Endothelial cell (in vitro differentiated cells): ENCODE measurements at regions not wholly inside any gene's neighbourhood (a gene's known extent, or its start where the extent isn't known, plus 50 kb on each side); places are given as distances from the start of the nearest gene placed in this dataset.

Experiments used
- DNase-seq: peaks from one replicate; pipeline ENCODE4 v3.0.0; 2021; ENCODE audit warnings: low spot score
- H3K27ac Mint-ChIP-seq: one replicate; pipeline ENCODE4 v1.8.0; 2021; ENCODE audit warnings: mixed read lengths, inconsistent platforms; ENCODE audit not compliant: unreplicated experiment
- H3K27me3 Mint-ChIP-seq: one replicate; pipeline ENCODE4 v1.8.0; 2021; ENCODE audit warnings: mild to moderate bottlenecking, moderate library complexity, mixed read lengths, inconsistent platforms; ENCODE audit not compliant: unreplicated experiment
- H3K36me3 Mint-ChIP-seq: one replicate; pipeline ENCODE4 v1.8.0; 2021; ENCODE audit warnings: mild to moderate bottlenecking, low read depth, mixed read lengths, inconsistent platforms; ENCODE audit not compliant: unreplicated experiment
- H3K4me1 Mint-ChIP-seq: one replicate; pipeline ENCODE4 v1.8.0; 2021; ENCODE audit warnings: mild to moderate bottlenecking, mixed read lengths, inconsistent platforms; ENCODE audit not compliant: unreplicated experiment
- H3K4me3 Mint-ChIP-seq: one replicate; pipeline ENCODE4 v1.8.0; 2021; ENCODE audit warnings: mild to moderate bottlenecking, mixed read lengths, inconsistent platforms; ENCODE audit not compliant: unreplicated experiment
- H3K9me3 Mint-ChIP-seq: one replicate; pipeline ENCODE4 v1.8.0; 2021; ENCODE audit warnings: mixed read lengths, inconsistent platforms; ENCODE audit not compliant: unreplicated experiment
- CTCF ChIP-seq: fragments of 200-600 bp; sonication (generic); IDR thresholded peaks from one replicate; pipeline ENCODE4 v1.5.0; 2021; ENCODE audit warnings: antibody characterized with exemption; ENCODE audit not compliant: unreplicated experiment

- no peak overlapping the region for H3K27ac Mint-ChIP-seq
- no peak overlapping the region for H3K4me3 Mint-ChIP-seq
- H3K9me3 Mint-ChIP-seq: no peaks in the 10 kb centered on the region
- no peak for DNase-seq
- no peaks in the 10 kb centered on the region for H3K36me3 Mint-ChIP-seq
- no peak for TF ChIP-seq CTCF
- H3K4me1 Mint-ChIP-seq: no peaks in the 10 kb centered on the region
- peaks cover 1% of the 10 kb centered on the region for H3K27me3 Mint-ChIP-seq
Measured at GRCh38 chr20:40813708-40814630, 124.9 kb upstream of the MAFB start.

GRCh38 chr20:40814631-40814960, 125.6 kb upstream of the MAFB start:
- Mint-ChIP-seq H3K4me3 (no peak overlapping the region), H3K36me3 (no peaks in the 10 kb centered on the region), H3K27ac (no peak overlapping the region), H3K9me3 (no peaks in the 10 kb centered on the region), H3K27me3 (peaks cover 1% of the 10 kb centered on the region), H3K4me1 (no peaks in the 10 kb centered on the region)
- TF ChIP-seq CTCF: no peak
- DNase-seq: no peak

GRCh38 chr20:40815156-40816038, 126.4 kb upstream of the MAFB start:
- H3K27me3 Mint-ChIP-seq: peaks cover 2% of the 10 kb centered on the region
- H3K36me3 Mint-ChIP-seq: no peaks in the 10 kb centered on the region
- no peak for DNase-seq
- H3K27ac Mint-ChIP-seq: no peak overlapping the region
- H3K4me1 Mint-ChIP-seq: no peaks in the 10 kb centered on the region
- TF ChIP-seq CTCF: no peak
- H3K4me3 Mint-ChIP-seq: no peak overlapping the region
- no peaks in the 10 kb centered on the region for H3K9me3 Mint-ChIP-seq

- Mint-ChIP-seq H3K4me3 (no peak overlapping the region), H3K36me3 (no peaks in the 10 kb centered on the region), H3K27ac (no peak overlapping the region), H3K9me3 (no peaks in the 10 kb centered on the region), H3K4me1 (no peaks in the 10 kb centered on the region), H3K27me3 (peaks cover 6% of the 10 kb centered on the region)
- no peak for TF ChIP-seq CTCF
- no peak for DNase-seq
Measured at GRCh38 chr20:40816039-40816352, 127.0 kb upstream of the MAFB start.

- H3K36me3 Mint-ChIP-seq: peaks cover 5% of the 10 kb centered on the region
- H3K27me3 Mint-ChIP-seq: peaks cover 5% of the 10 kb centered on the region
Measured at GRCh38 chr20:40821429-40821828, 132.4 kb upstream of the MAFB start.

More at GRCh38 chr20:40821429-40821828, 132.4 kb upstream of the MAFB start:
- no peak overlapping the region for H3K27ac Mint-ChIP-seq
- no peak overlapping the region for H3K4me3 Mint-ChIP-seq
- DNase-seq: no peak
- H3K9me3 Mint-ChIP-seq: no peaks in the 10 kb centered on the region
- no peaks in the 10 kb centered on the region for H3K4me1 Mint-ChIP-seq
- TF ChIP-seq CTCF: no peak
